Endodermal cell (in vitro differentiated cells): ENCODE measurements at regions not wholly inside any gene's neighbourhood (a gene's known extent, or its start where the extent isn't known, plus 50 kb on each side); places are given as distances from the start of the nearest gene placed in this dataset.

Experiments
- DNase-seq: peaks from one replicate; pipeline ENCODE4 v3.0.0-alpha.2; 2017
- H3K27ac ChIP-seq: 2 replicates; pipeline ENCODE4 v1.5.1; 2013; ENCODE audit warnings: mild to moderate bottlenecking, low read depth, low read length, moderate library complexity
- H3K27me3 ChIP-seq: 2 replicates; pipeline ENCODE4 v1.6.1; 2013; ENCODE audit warnings: mild to moderate bottlenecking, low read length, moderate library complexity; ENCODE audit not compliant: insufficient read depth, control insufficient read depth, poor library complexity, severe bottlenecking
- H3K36me3 ChIP-seq: 2 replicates; pipeline ENCODE4 v1.7.0; 2013; ENCODE audit warnings: mild to moderate bottlenecking, low read length, moderate library complexity; ENCODE audit not compliant: control insufficient read depth, insufficient read depth
- H3K4me1 ChIP-seq: one replicate; pipeline ENCODE4 v1.7.0; 2013; ENCODE audit warnings: low read length; ENCODE audit not compliant: control insufficient read depth, insufficient read depth
- H3K4me3 ChIP-seq: 2 replicates; pipeline ENCODE4 v1.5.1; 2013; ENCODE audit warnings: mild to moderate bottlenecking, low read length, moderate library complexity
- H3K9ac ChIP-seq: 2 replicates; pipeline ENCODE4 v1.6.1; 2013; ENCODE audit warnings: mild to moderate bottlenecking, low read length, moderate library complexity; ENCODE audit not compliant: poor library complexity, severe bottlenecking; ENCODE audit errors: extremely low read depth
- H3K9me3 ChIP-seq: 2 replicates; pipeline ENCODE4 v1.6.1; 2013; ENCODE audit warnings: mild to moderate bottlenecking, low read length, moderate library complexity; ENCODE audit not compliant: control insufficient read depth
- H3K27ac Mint-ChIP-seq: 2 replicates; pipeline ENCODE4 v1.8.0; 2020; ENCODE audit warnings: mixed read lengths
- H3K27me3 Mint-ChIP-seq: 2 replicates; pipeline ENCODE4 v1.8.0; 2021; ENCODE audit warnings: mild to moderate bottlenecking, mixed read lengths; ENCODE audit not compliant: insufficient read depth
- H3K36me3 Mint-ChIP-seq: 2 replicates; pipeline ENCODE4 v1.8.0; 2020; ENCODE audit warnings: low read depth, mixed read lengths
- H3K4me1 Mint-ChIP-seq: 2 replicates; pipeline ENCODE4 v1.8.0; 2020; ENCODE audit warnings: mixed read lengths
- H3K4me3 Mint-ChIP-seq: 2 replicates; pipeline ENCODE4 v1.8.0; 2020; ENCODE audit warnings: mild to moderate bottlenecking, moderate library complexity, mixed read lengths
- H3K9me3 Mint-ChIP-seq: 2 replicates; pipeline ENCODE4 v1.8.0; 2020; ENCODE audit warnings: mild to moderate bottlenecking, mixed read lengths
- CTCF ChIP-seq: fragments of 200-600 bp; sonication (generic); conservative IDR thresholded peaks from 2 replicates; pipeline ENCODE4 v1.5.0; 2021; ENCODE audit warnings: antibody characterized with exemption, mild to moderate bottlenecking
- WGBS, 2 experiments: methylation state at CpG; one replicate each; pipeline versions ENCODE4 v1.1.5 to v1.1.7; 2013; ENCODE audit warnings: missing lambda C conversion rate in 2 of 2, mixed read lengths in 1 of 2; ENCODE audit not compliant: insufficient coverage in 1 of 2, insufficient read length in 1 of 2; 5-methylcytosine and 5-hydroxymethylcytosine counted together

GRCh38 chr14:35989736-35990135, 163.6 kb downstream of the BRMS1L start:
- Mint-ChIP-seq H3K9me3 (no peaks in the 10 kb centered on the region), H3K4me1 (peaks cover 9% of the 10 kb centered on the region), H3K4me3 (no peak overlapping the region), H3K27ac (no peak overlapping the region), H3K36me3 (no peaks in the 10 kb centered on the region), H3K27me3 (no peaks in the 10 kb centered on the region)
- no peaks in the 10 kb centered on the region for H3K4me1 ChIP-seq
- H3K27me3 ChIP-seq: no peaks in the 10 kb centered on the region
- no peak overlapping the region for H3K27ac ChIP-seq
- WGBS, 2 experiments: 93 to 100% methylated on average over 3 to 4 of the region's 4 CpGs
- no peak overlapping the region for H3K4me3 ChIP-seq
- H3K36me3 ChIP-seq: no peaks in the 10 kb centered on the region
- DNase-seq: no peak
- H3K9ac ChIP-seq: no peak overlapping the region
- no peak for TF ChIP-seq CTCF
- no peaks in the 10 kb centered on the region for H3K9me3 ChIP-seq

GRCh38 chr14:35988972-35989690, 163.0 kb downstream of the BRMS1L start:
- Mint-ChIP-seq H3K27ac (no peak overlapping the region), H3K4me3 (no peak overlapping the region), H3K9me3 (no peaks in the 10 kb centered on the region), H3K4me1 (peaks cover 9% of the 10 kb centered on the region), H3K36me3 (no peaks in the 10 kb centered on the region), H3K27me3 (no peaks in the 10 kb centered on the region)
- no peaks in the 10 kb centered on the region for H3K36me3 ChIP-seq
- H3K9ac ChIP-seq: no peak overlapping the region
- no peak overlapping the region for H3K27ac ChIP-seq
- H3K4me1 ChIP-seq: no peaks in the 10 kb centered on the region
- whole genome bisulfite sequencing, 2 experiments: 93 to 95% methylated on average over 11 to 12 of the region's 12 CpGs
- no peak overlapping the region for H3K4me3 ChIP-seq
- no peaks in the 10 kb centered on the region for H3K27me3 ChIP-seq
- no peak for DNase-seq
- no peaks in the 10 kb centered on the region for H3K9me3 ChIP-seq
- TF ChIP-seq CTCF: no peak

GRCh38 chr14:35988550-35988949, 162.4 kb downstream of the BRMS1L start:
- Mint-ChIP-seq H3K27ac (no peak overlapping the region), H3K36me3 (no peaks in the 10 kb centered on the region), H3K27me3 (no peaks in the 10 kb centered on the region), H3K9me3 (no peaks in the 10 kb centered on the region), H3K4me3 (no peak overlapping the region), H3K4me1 (peaks cover 7% of the 10 kb centered on the region)
- Histone ChIP-seq H3K9me3 (no peaks in the 10 kb centered on the region), H3K4me1 (no peaks in the 10 kb centered on the region), H3K27me3 (no peaks in the 10 kb centered on the region), H3K4me3 (no peak overlapping the region), H3K36me3 (no peaks in the 10 kb centered on the region), H3K27ac (no peak overlapping the region), H3K9ac (no peak overlapping the region)
- TF ChIP-seq CTCF: no peak
- 92 to 99% methylated on average over 7 of the region's 7 CpGs for WGBS, 2 experiments
- DNase-seq: no peak
